Prostate gland (tissue), 2 donors: ENCODE measurements at regions not wholly inside any gene's neighbourhood (a gene's known extent, or its start where the extent isn't known, plus 50 kb on each side); places are given as distances from the start of the nearest gene placed in this dataset.

Experiments used
- DNase-seq: peaks from one replicate; pipeline ENCODE4 v3.0.0-alpha.2; 2019; ENCODE audit warnings: low spot score
- H3K27ac ChIP-seq, 2 donors: fragments of 200-600 bp; sonication (generic); 2 replicates each; pipeline ENCODE4 v1.5.1; 2017 to 2019
- H3K27me3 ChIP-seq: fragments of 200-600 bp; sonication (generic); replicated peaks from 2 replicates; pipeline ENCODE4 v1.5.1; 2019; ENCODE audit not compliant: insufficient read depth
- H3K36me3 ChIP-seq, 2 donors: fragments of 200-600 bp; sonication (generic); 1 replicate in 1 of 2; 2 replicates in 1 of 2; pipeline versions ENCODE4 v1.5.1 to v1.8.1; 2017 to 2019
- H3K4me1 ChIP-seq: fragments of 200-600 bp; sonication (generic); replicated peaks from 2 replicates; pipeline ENCODE4 v1.5.1; 2019
- H3K4me3 ChIP-seq, 2 donors: fragments of 200-600 bp; sonication (generic); 2 replicates each; pipeline ENCODE4 v1.5.1; 2017 to 2019
- H3K9me3 ChIP-seq: fragments of 200-600 bp; sonication (generic); 2 replicates; pipeline ENCODE4 v1.5.1; 2017
- CTCF ChIP-seq, 4 experiments: fragments of 200-600 bp in 2 of 4; fragments of 450-650 bp in 2 of 4; sonication (generic) in 2 of 4; IDR thresholded peaks; 1 replicate in 3 of 4; 2 replicates in 1 of 4; pipeline ENCODE4 v1.5.1; 2016 to 2019; ENCODE audit warnings: antibody characterized with exemption in 4 of 4, mild to moderate bottlenecking in 2 of 4, moderate library complexity in 2 of 4
- POLR2A ChIP-seq: fragments of 450-650 bp; IDR thresholded peaks from one replicate; pipeline ENCODE4 v1.6.1; 2016; ENCODE audit warnings: antibody characterized with exemption, mild to moderate bottlenecking
- POLR2AphosphoS5 ChIP-seq: sonication (generic); formaldehyde crosslinking; IDR thresholded peaks from one replicate; pipeline ENCODE4 v1.6.1; 2017; ENCODE audit warnings: antibody characterized with exemption
- WGBS: methylation state at CpG from one replicate; pipeline ENCODE4 v1.1.5; 2018; 5-methylcytosine and 5-hydroxymethylcytosine counted together
- intact Hi-C: fragments of 100-400 bp; cut with DNase I; formaldehyde crosslinking; loops from one replicate; pipeline ENCODE4 v1.14.2; 2022

- intact Hi-C loops: no loop called here
- Histone ChIP-seq H3K27ac (no peak overlapping the region), H3K4me1 (no peaks in the 10 kb centered on the region), H3K36me3 (no peaks in the 10 kb centered on the region), H3K27me3 (no peaks in the 10 kb centered on the region), H3K4me3 (no peak overlapping the region), H3K9me3 (no peaks in the 10 kb centered on the region)
- 88% methylated on average over 14 of the region's 14 CpGs for WGBS
- TF ChIP-seq POLR2A: no peak
- TF ChIP-seq CTCF (IDR thresholded peaks at IDR 0.05): no peak
- TF ChIP-seq POLR2AphosphoS5: no peak
- no peak for DNase-seq
Observed at GRCh38 chr18:76115580-76115979, 379.5 kb downstream of the ZNF516 start.

GRCh38 chr18:76113101-76113500, 381.9 kb downstream of the ZNF516 start:
- Histone ChIP-seq H3K4me3 (no peak overlapping the region), H3K27me3 (no peaks in the 10 kb centered on the region), H3K9me3 (no peaks in the 10 kb centered on the region), H3K27ac (no peak overlapping the region), H3K4me1 (no peaks in the 10 kb centered on the region), H3K36me3 (no peaks in the 10 kb centered on the region)
- DNase-seq: no peak
- intact Hi-C loops: no loop called here
- WGBS: 81% methylated on average over 10 of the region's 10 CpGs
- TF ChIP-seq CTCF (IDR thresholded peaks at IDR 0.05) (no peak), POLR2AphosphoS5 (no peak), POLR2A (no peak)

GRCh38 chr18:76102626-76103025, 392.4 kb downstream of the ZNF516 start:
- intact Hi-C loops: no loop called here
- DNase-seq: no peak
- Histone ChIP-seq H3K36me3 (no peaks in the 10 kb centered on the region), H3K9me3 (no peaks in the 10 kb centered on the region), H3K27me3 (no peaks in the 10 kb centered on the region), H3K4me3 (no peak overlapping the region), H3K4me1 (no peaks in the 10 kb centered on the region), H3K27ac (no peak overlapping the region)
- no peak for TF ChIP-seq POLR2AphosphoS5
- TF ChIP-seq CTCF (IDR thresholded peaks at IDR 0.05): no peak
- TF ChIP-seq POLR2A: no peak
- 51% methylated on average over 5 of the region's 5 CpGs for WGBS

GRCh38 chr18:76102156-76102555, 392.9 kb downstream of the ZNF516 start:
- no peak overlapping the region for H3K27ac ChIP-seq
- H3K9me3 ChIP-seq: no peaks in the 10 kb centered on the region
- WGBS: 49% methylated on average over 3 of the region's 3 CpGs
- intact Hi-C loops: no loop called here
- no peaks in the 10 kb centered on the region for H3K4me1 ChIP-seq
- no peak overlapping the region for H3K4me3 ChIP-seq
- no peaks in the 10 kb centered on the region for H3K36me3 ChIP-seq
- DNase-seq: no peak
- H3K27me3 ChIP-seq: no peaks in the 10 kb centered on the region
- TF ChIP-seq POLR2A: no peak
- TF ChIP-seq POLR2AphosphoS5: no peak
- TF ChIP-seq CTCF (IDR thresholded peaks at IDR 0.05): no peak

- H3K36me3 ChIP-seq: no peaks in the 10 kb centered on the region
- no peak for TF ChIP-seq POLR2AphosphoS5
- no peak for TF ChIP-seq CTCF (IDR thresholded peaks at IDR 0.05)
- TF ChIP-seq POLR2A: no peak
- H3K27ac ChIP-seq: no peak overlapping the region
- intact Hi-C loops: no loop called here
- no peaks in the 10 kb centered on the region for H3K4me1 ChIP-seq
- DNase-seq: no peak
- no peak overlapping the region for H3K4me3 ChIP-seq
- 85% methylated on average over 14 of the region's 14 CpGs for WGBS
- no peaks in the 10 kb centered on the region for H3K27me3 ChIP-seq
- no peaks in the 10 kb centered on the region for H3K9me3 ChIP-seq
Observed at GRCh38 chr18:76099931-76100457, 395.0 kb downstream of the ZNF516 start.
